ENCODE measurements at regions not wholly inside any gene's neighbourhood (a gene's known extent, or its start where the extent isn't known, plus 50 kb on each side); places are given as distances from the start of the nearest gene placed in this dataset.

- TF ChIP-seq ZBTB7A (IDR thresholded peaks at IDR 0.05; ENCODE audit: low read depth) = no peak
- no peak for TF ChIP-seq TAF1 (IDR thresholded peaks at IDR 0.05; ENCODE audit: low read depth)
- TF ChIP-seq NFIC (IDR thresholded peaks at IDR 0.05) = no peak
- no peak for TF ChIP-seq MAX (IDR thresholded peaks at IDR 0.05)
- TF ChIP-seq EP300 (IDR thresholded peaks at IDR 0.05; ENCODE audit: borderline replicate concordance) = no peak
- no peak for TF ChIP-seq YY1 (IDR thresholded peaks at IDR 0.05; ENCODE audit: low read depth)
- TF ChIP-seq RAD21 (IDR thresholded peaks at IDR 0.05; ENCODE audit: low read depth) = no peak
- no peak for TF ChIP-seq EGR1 (IDR thresholded peaks at IDR 0.05)
- TF ChIP-seq CEBPB (IDR thresholded peaks at IDR 0.05) = no peak
- TF ChIP-seq USF1 (IDR thresholded peaks at IDR 0.05) = no peak
- no peak for TF ChIP-seq TCF12 (IDR thresholded peaks at IDR 0.05; ENCODE audit: low read depth)
- no peak for TF ChIP-seq TEAD4 (IDR thresholded peaks at IDR 0.05)
Measured at GRCh38 chr13:74620711-74621110, 486.5 kb upstream of the KLF12 start.

Data from Ishikawa (cell line).